HS-5 (cell line): ENCODE measurements at regions not wholly inside any gene's neighbourhood (a gene's known extent, or its start where the extent isn't known, plus 50 kb on each side); places are given as distances from the start of the nearest gene placed in this dataset.

Source experiments
- DNase-seq: peaks from one replicate; pipeline ENCODE4 v3.0.0-alpha.2; 2012; ENCODE audit warnings: low read depth

GRCh38 chr12:81022531-81022930 is 55.3 kb upstream of the ACSS3 start:
- peak; percentile 9 for DNase-seq

DNA sequence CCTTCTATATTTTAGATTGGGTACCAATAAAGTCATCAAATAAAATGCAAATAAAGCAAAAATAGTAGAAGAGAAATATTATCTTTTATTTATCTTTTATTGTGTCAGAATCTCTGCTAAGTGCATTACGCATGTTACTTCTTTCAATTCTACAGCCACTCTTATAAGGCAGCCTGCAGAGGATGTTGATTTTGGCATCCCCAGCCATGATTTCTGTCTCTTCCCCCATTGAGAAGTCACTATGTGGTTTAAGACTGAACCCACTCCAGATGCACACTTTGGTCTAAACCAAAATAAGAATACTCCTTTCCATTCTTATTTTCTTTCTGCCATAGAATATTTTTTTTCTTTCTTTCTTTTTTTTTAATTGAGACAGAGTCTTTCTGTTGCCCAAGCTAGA is 56.0 kb upstream of the ACSS3 start:
- DNase-seq, result no peak

DNA sequence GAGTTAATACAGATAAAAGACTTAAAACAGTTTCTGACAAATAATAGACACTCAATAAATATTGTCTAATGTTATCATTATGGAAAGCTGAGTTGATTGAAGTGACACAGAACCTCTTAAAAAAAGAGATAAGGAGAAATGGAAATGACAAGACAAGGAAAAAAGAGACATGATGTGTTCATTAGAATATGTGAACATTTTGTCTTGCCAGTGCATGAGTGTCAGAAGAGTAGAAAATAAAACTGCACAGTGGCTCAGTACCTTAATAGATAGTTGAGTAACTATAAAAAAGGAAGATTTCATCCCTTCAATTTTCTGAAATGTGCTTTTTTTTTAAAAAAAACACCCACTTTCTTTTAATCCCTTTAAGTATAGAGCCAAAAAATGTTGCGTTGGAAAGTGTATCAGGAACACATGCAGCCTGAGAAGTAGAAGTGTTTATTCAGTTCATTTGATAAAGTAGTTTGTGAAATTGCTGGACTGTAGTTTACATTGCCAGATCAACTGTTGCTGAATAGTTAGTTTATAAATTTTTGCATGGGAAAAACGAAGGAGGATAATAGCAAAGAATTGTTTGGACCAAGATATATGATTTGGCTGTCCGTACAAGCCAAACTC is 56.6 kb upstream of the ACSS3 start:
- DNase-seq, result no peak

DNA sequence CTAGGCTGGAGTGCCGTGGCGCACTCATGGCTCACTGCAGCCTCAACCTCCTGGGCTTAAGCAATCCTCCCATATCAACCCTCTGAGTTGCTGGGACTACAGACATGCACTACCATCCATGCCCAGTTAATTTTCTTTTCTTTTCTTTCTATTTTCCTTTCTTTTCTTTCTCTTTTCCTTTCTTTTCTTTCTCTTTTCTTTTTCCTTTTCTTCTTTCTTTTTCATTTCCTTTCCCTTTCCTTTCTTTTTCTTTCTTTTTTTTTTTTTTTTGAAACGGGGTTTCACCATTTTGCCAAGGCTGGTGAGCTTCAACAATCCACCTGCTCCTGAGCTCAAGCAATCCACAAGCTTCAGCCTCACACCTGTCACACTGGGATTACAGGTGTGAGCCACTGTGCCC is 60.1 kb upstream of the ACSS3 start:
- no peak for DNase-seq

GRCh38 chr12:81015510-81015909 is 62.4 kb upstream of the ACSS3 start:
- DNase-seq, result no peak

DNA sequence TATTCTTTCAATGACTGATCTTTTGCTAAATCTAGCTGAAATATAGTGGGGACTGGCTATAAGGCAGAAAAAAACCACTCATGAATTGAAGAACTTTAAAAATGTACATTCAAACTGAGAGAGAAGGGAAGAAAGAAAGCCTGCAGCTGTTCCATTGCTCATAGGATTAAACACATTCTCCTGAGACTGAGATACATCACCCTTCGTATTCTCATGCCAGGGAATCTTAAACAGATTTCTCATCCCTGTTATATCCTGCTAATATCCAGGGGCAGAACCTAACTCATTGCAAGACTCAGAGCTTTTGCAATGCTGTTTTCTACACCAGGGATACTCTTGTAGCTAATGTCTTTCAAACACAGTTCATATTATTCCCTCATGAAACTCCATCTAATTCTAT is 67.2 kb upstream of the ACSS3 start:
- DNase-seq, result no peak

GRCh38 chr12:81005606-81006005 is 67.9 kb upstream of the LIN7A start:
- no peak for DNase-seq

GRCh38 chr12:81000831-81001230 is 63.1 kb upstream of the LIN7A start:
- DNase-seq, result no peak

GRCh38 chr12:80988986-80989385 is 51.3 kb upstream of the LIN7A start:
- DNase-seq, result no peak
